NCI-H1694 treated with DMSO at 0.1 percent for 48 hours (cell line): ENCODE measurements at regions not wholly inside any gene's neighbourhood (a gene's known extent, or its start where the extent isn't known, plus 50 kb on each side); places are given as distances from the start of the nearest gene placed in this dataset.

Experiments
- DNase-seq: peaks from one replicate; lab custom pipeline; 2025; lab: John Stamatoyannopoulos, UW

GRCh38 chr1:60126723-60127122, 53.2 kb upstream of the C1orf87 start:
- no peak for DNase-seq
